ENCODE measurements at regions not wholly inside any gene's neighbourhood (a gene's known extent, or its start where the extent isn't known, plus 50 kb on each side); places are given as distances from the start of the nearest gene placed in this dataset.

DNA sequence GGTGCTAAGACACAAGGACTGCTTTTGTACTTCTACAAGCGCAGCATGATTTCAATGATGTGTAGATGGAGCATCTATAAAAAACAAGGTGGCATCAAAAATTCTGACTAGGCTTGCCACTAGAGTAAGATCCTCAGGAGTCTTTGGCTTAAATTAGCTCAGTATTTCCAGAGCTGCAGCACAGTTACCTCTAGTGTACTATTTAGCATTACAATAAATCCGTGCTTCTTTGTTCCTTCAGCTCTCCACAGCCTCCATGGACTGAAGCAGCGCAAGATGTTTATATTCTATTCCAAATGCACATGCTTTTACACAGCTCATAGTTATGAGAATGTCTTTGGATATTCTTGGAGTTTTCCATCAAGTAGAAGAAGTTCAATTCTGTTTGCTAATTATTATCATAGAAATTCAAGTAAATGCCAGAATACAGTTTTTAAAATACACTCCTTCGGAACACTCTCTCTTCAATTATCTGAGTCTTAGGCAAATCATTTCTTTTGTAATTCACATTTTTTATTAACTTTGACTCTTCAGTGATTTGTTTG is 1133.0 kb upstream of the LRRTM1 start:
- CTCF ChIA-PET, result no interaction called here
- ATAC-seq (no peak), DNase-seq (no peak)
- Mint-ChIP-seq H3K27me3 (no peaks in the 10 kb centered on the region), H3K27ac (no peak overlapping the region), H3K4me3 (no peak overlapping the region), H3K36me3 (ENCODE audit: low read depth) (no peaks in the 10 kb centered on the region), H3K4me1 (ENCODE audit: low read depth) (no peaks in the 10 kb centered on the region), H3K9me3 (peaks cover 8% of the 10 kb centered on the region)
- POLR2A ChIA-PET, result no interaction called here
- intact Hi-C loops (cut with micrococcal nuclease), result no loop called here
- TF ChIP-seq, protein P1, sequence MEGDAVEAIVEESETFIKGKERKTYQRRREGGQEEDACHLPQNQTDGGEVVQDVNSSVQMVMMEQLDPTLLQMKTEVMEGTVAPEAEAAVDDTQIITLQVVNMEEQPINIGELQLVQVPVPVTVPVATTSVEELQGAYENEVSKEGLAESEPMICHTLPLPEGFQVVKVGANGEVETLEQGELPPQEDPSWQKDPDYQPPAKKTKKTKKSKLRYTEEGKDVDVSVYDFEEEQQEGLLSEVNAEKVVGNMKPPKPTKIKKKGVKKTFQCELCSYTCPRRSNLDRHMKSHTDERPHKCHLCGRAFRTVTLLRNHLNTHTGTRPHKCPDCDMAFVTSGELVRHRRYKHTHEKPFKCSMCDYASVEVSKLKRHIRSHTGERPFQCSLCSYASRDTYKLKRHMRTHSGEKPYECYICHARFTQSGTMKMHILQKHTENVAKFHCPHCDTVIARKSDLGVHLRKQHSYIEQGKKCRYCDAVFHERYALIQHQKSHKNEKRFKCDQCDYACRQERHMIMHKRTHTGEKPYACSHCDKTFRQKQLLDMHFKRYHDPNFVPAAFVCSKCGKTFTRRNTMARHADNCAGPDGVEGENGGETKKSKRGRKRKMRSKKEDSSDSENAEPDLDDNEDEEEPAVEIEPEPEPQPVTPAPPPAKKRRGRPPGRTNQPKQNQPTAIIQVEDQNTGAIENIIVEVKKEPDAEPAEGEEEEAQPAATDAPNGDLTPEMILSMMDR (IDR thresholded peaks at IDR 0.05), result no peak

DNA sequence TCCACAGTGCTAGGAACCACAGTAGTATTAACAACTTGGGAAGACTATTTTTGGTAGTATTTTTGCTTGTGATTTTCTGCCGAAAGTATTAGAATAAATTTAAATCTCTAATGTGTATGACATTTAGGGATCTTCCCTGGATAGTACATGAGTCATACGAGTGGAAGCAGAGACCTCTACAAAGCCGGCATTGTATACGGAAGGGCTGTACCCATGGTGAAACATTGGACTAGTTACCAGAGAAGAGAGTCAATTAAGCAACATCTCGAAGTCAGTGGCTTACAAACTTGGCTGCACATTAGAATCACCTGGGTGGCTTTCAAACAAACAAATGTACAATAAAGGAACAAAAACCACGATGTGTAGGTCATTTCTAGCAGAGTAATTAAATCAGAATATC is 1131.7 kb upstream of the LRRTM1 start:
- H3K4me3 Mint-ChIP-seq, result no peak overlapping the region
- H3K36me3 Mint-ChIP-seq (ENCODE audit: low read depth), result no peaks in the 10 kb centered on the region
- POLR2A ChIA-PET, result no interaction called here
- ATAC-seq (no peak), DNase-seq (no peak)
- no peak overlapping the region for H3K27ac Mint-ChIP-seq
- H3K4me1 Mint-ChIP-seq (ENCODE audit: low read depth), result no peaks in the 10 kb centered on the region
- TF ChIP-seq, protein P1 (IDR thresholded peaks at IDR 0.05), result no peak
- H3K27me3 Mint-ChIP-seq, result no peaks in the 10 kb centered on the region
- intact Hi-C loops (cut with micrococcal nuclease), result no loop called here
- H3K9me3 Mint-ChIP-seq, result peaks cover 10% of the 10 kb centered on the region
- CTCF ChIA-PET, result no interaction called here

DNA sequence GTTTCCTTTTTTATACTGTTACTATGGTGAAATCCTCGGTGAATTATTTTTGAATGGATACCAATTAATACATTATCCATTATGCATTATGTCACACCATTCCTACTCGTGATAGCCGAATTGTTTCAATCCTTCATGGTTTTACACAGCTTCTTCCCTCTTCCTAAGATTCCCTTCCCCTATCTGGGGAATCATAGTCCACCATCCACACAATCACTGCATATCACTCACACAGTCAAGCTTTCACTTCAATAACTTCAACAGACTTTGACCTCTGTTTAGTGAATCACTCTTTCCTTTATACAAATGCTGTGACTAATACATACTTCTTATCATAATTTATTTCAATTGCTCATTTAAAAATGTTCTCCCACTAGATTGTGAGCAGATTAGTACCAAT is 1108.1 kb upstream of the LRRTM1 start:
- Mint-ChIP-seq H3K27ac (no peak overlapping the region), H3K9me3 (peaks cover 2% of the 10 kb centered on the region), H3K4me1 (ENCODE audit: low read depth) (no peaks in the 10 kb centered on the region), H3K27me3 (no peaks in the 10 kb centered on the region), H3K4me3 (no peak overlapping the region), H3K36me3 (ENCODE audit: low read depth) (no peaks in the 10 kb centered on the region)
- intact Hi-C loops (cut with micrococcal nuclease), result no loop called here
- ChIA-PET POLR2A (no interaction called here), CTCF (no interaction called here)
- ATAC-seq (no peak), DNase-seq (no peak)
- TF ChIP-seq, protein P1 (IDR thresholded peaks at IDR 0.05), result no peak

DNA sequence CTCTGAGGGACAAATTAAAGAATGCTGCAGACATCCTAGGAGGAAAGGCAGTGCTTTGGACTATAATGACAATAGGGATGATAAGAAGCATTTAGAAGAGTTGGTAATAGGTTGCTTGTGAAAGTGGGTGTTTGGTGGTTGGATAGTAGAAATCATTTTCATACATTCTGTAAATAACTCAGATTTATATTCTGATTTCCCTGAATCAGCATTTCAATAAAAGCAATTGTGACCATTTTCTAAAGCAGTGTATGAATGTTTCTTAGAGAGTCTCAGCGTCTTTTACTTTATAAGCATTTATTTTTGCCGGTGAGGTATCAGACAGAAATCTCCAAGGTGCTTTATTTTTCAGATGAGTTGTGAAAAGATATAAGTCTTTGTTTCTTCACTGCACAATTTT is 1099.0 kb upstream of the LRRTM1 start:
- H3K9me3 Mint-ChIP-seq, result peaks cover 11% of the 10 kb centered on the region
- intact Hi-C loops (cut with micrococcal nuclease), result no loop called here
- H3K36me3 Mint-ChIP-seq (ENCODE audit: low read depth), result no peaks in the 10 kb centered on the region
- H3K27ac Mint-ChIP-seq, result no peak overlapping the region
- no peak for ATAC-seq
- ChIA-PET CTCF (no interaction called here), POLR2A (no interaction called here)
- TF ChIP-seq, protein P1 (IDR thresholded peaks at IDR 0.05), result no peak
- H3K4me3 Mint-ChIP-seq, result no peak overlapping the region
- no peak for DNase-seq
- H3K27me3 Mint-ChIP-seq, result no peaks in the 10 kb centered on the region
- no peaks in the 10 kb centered on the region for H3K4me1 Mint-ChIP-seq (ENCODE audit: low read depth)

DNA sequence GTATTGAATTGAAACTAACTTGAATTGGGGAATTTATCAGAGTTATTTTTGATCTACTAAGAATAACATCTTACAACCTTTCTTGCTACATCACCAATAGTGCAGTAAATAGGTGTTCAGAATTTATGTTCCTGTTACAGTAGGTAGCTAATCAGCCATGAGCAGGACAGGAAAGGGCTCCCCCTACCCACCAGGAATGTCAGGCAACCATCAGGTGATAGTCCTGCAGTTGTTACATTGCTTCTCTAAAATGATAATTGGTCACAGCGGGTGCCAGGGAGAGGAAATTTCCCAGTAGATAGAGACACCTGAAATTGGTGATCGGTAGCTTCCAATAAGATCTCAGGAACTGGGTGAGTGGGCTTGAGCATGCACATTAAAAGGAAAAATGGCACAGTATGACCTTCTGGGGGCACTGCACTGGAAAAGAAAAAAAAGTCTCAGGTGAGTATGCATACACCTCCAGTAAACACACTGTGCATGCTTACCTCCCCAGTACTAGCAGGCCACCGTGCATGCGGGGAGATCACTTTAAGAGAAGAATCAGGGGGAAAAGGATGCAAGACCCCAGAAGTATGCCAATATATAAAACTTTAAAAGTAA is 1092.0 kb upstream of the LRRTM1 start:
- ChIA-PET POLR2A (no interaction called here), CTCF (no interaction called here)
- ATAC-seq (no peak), DNase-seq (no peak)
- Mint-ChIP-seq H3K4me1 (ENCODE audit: low read depth) (no peaks in the 10 kb centered on the region), H3K4me3 (no peak overlapping the region), H3K27me3 (no peaks in the 10 kb centered on the region), H3K9me3 (peaks cover 23% of the 10 kb centered on the region), H3K27ac (no peak overlapping the region), H3K36me3 (ENCODE audit: low read depth) (no peaks in the 10 kb centered on the region)
- intact Hi-C loops (cut with micrococcal nuclease), result no loop called here
- TF ChIP-seq, protein P1 (IDR thresholded peaks at IDR 0.05), result no peak

All from activated CD8-positive, alpha-beta T cell treated with anti-CD3 and anti-CD28 coated beads for 36 hours (primary cell).